Endothelial cell of umbilical vein (primary cell): ENCODE measurements at regions not wholly inside any gene's neighbourhood (a gene's known extent, or its start where the extent isn't known, plus 50 kb on each side); places are given as distances from the start of the nearest gene placed in this dataset.

Source experiments
- BruUV-seq: library from RNA; stranded (reverse); fragments of 400-500 nt; replicated peaks from 2 replicates; lab custom pipeline; 2021; lab: Mats Ljungman, UMichigan
- CTCF ChIA-PET: fragments of 300-600, 350-600 bp; sonication (Branson Sonifier 250); formaldehyde crosslinking; loops from one replicate; lab custom pipeline; 2021; ENCODE audit warnings: antibody characterized with exemption, inconsistent platforms; lab: Charles Lee
- POLR2A ChIA-PET: fragments of 300-600, 350-600 bp; sonication (Branson Sonifier 250); formaldehyde crosslinking; loops from one replicate; lab custom pipeline; 2021; ENCODE audit warnings: antibody characterized with exemption, inconsistent platforms; lab: Charles Lee
- DNase-seq: peaks from one replicate; pipeline ENCODE4 v3.0.0-alpha.2; 2011; ENCODE audit warnings: low read depth, low spot score
- FAIRE-seq: peaks from 2 replicates; lab custom pipeline; 2011; peaks lifted over from hg19 to GRCh38; lab: Jason Lieb, UNC
- H2AFZ ChIP-seq: 2 replicates; pipeline ENCODE4 v1.6.0; 2012; ENCODE audit warnings: low read depth, low read length, control low read depth, inconsistent platforms
- H3K27ac ChIP-seq: 2 replicates; pipeline ENCODE4 v1.5.1; 2011; ENCODE audit warnings: low read depth, mild to moderate bottlenecking, control low read depth, low read length, moderate library complexity; ENCODE audit not compliant: insufficient read depth
- H3K27me3 ChIP-seq, 2 experiments: 2 replicates each; pipeline versions ENCODE4 v1.6.0 to v1.6.1; 2011; ENCODE audit warnings: low read length in 2 of 2, mixed read lengths in 1 of 2; ENCODE audit not compliant: control insufficient read depth in 2 of 2, insufficient read depth in 2 of 2
- H3K36me3 ChIP-seq, 2 experiments: 2 replicates in 1 of 2; 3 replicates in 1 of 2; pipeline ENCODE4 v1.5.1; 2011; ENCODE audit warnings: low read length in 2 of 2, mild to moderate bottlenecking in 1 of 2, moderate library complexity in 1 of 2; ENCODE audit not compliant: control insufficient read depth in 2 of 2, insufficient read depth in 2 of 2; ENCODE audit errors: extremely low read depth in 1 of 2
- H3K4me1 ChIP-seq: 3 replicates; pipeline ENCODE4 v1.5.1; 2011; ENCODE audit warnings: mild to moderate bottlenecking, low read length; ENCODE audit not compliant: control insufficient read depth, insufficient read depth; ENCODE audit errors: extremely low read depth
- H3K4me2 ChIP-seq: 2 replicates; pipeline ENCODE4 v1.6.1; 2011; ENCODE audit warnings: low read length, control low read depth, mixed read lengths; ENCODE audit not compliant: insufficient read depth
- H3K4me3 ChIP-seq, 3 experiments: fragments of 200-600 bp in 1 of 3; sonication (generic), shearing (Covaris generic) in 1 of 3; replicated peaks in 1 of 3; 2 replicates each; pipeline ENCODE4 v1.5.1; 2011 to 2016; ENCODE audit warnings: control low read depth in 3 of 3, low read length in 3 of 3, mild to moderate bottlenecking in 2 of 3, inconsistent platforms in 1 of 3, low read depth in 1 of 3, moderate library complexity in 1 of 3; ENCODE audit not compliant: insufficient read depth in 1 of 3
- H3K79me2 ChIP-seq: 2 replicates; pipeline ENCODE4 v1.6.0; 2012; ENCODE audit warnings: low read length, inconsistent platforms; ENCODE audit not compliant: control insufficient read depth, insufficient read depth
- H3K9ac ChIP-seq: replicated peaks from 2 replicates; pipeline ENCODE3; 2011; ENCODE audit warnings: low read length, control low read depth; ENCODE audit not compliant: insufficient read depth; ENCODE audit errors: extremely low read depth
- H3K9me1 ChIP-seq: replicated peaks from 3 replicates; pipeline ENCODE4 v1.6.0; 2011; ENCODE audit warnings: mild to moderate bottlenecking, low read length; ENCODE audit not compliant: control insufficient read depth, insufficient read depth; ENCODE audit errors: extremely low read depth
- H3K9me3 ChIP-seq: replicated peaks from 2 replicates; pipeline ENCODE4 v1.5.1; 2012; ENCODE audit warnings: low read length, inconsistent platforms; ENCODE audit not compliant: control insufficient read depth, insufficient read depth
- H4K20me1 ChIP-seq: replicated peaks from 2 replicates; pipeline ENCODE3; 2011; ENCODE audit warnings: mild to moderate bottlenecking, low read length; ENCODE audit not compliant: control insufficient read depth, insufficient read depth; ENCODE audit errors: extremely low read depth
- EZH2 ChIP-seq: IDR thresholded peaks from 2 replicates; pipeline ENCODE4 v1.6.1; 2012; ENCODE audit warnings: borderline replicate concordance, low read depth, mild to moderate bottlenecking, moderate library complexity, low read length, inconsistent platforms; ENCODE audit not compliant: severe bottlenecking
- FOS ChIP-seq: IDR thresholded peaks from 2 replicates; pipeline ENCODE4 v1.6.1; 2011; ENCODE audit warnings: mild to moderate bottlenecking, low read length, moderate library complexity, borderline replicate concordance; ENCODE audit not compliant: insufficient read depth
- GATA2 ChIP-seq: IDR thresholded peaks from 2 replicates; pipeline ENCODE4 v1.7.0; 2011; ENCODE audit warnings: low read depth, mild to moderate bottlenecking, moderate library complexity, mixed read lengths, low read length; ENCODE audit not compliant: insufficient read length, insufficient read depth
- JUN ChIP-seq: IDR thresholded peaks from 2 replicates; pipeline ENCODE4 v1.6.1; 2011; ENCODE audit warnings: borderline replicate concordance, low read depth; ENCODE audit not compliant: insufficient read length, insufficient read depth
- MYC ChIP-seq: IDR thresholded peaks from one replicate; pipeline ENCODE4 v1.6.1; 2011; ENCODE audit warnings: mild to moderate bottlenecking, low read depth, low read length
- POLR2A ChIP-seq: IDR thresholded peaks from 2 replicates; pipeline ENCODE4 v1.6.1; 2012; ENCODE audit warnings: low read depth, mild to moderate bottlenecking, control low read depth, low read length
- POLR2AphosphoS5 ChIP-seq: IDR thresholded peaks from 2 replicates; pipeline ENCODE4 v1.6.1; 2012; ENCODE audit warnings: low read depth, mild to moderate bottlenecking, control low read depth, low read length, moderate library complexity; ENCODE audit not compliant: insufficient read depth
- dilution Hi-C: fragments of 300-500 bp; cut with MboI; formaldehyde crosslinking; loops from one replicate; pipeline ENCODE4 v1.15.0; 2019; ENCODE audit warnings: low sequenced_read_pairs; ENCODE audit not compliant: extremely low pct_ligation_motif_present
- intact Hi-C: fragments of 100-400 bp; cut with micrococcal nuclease; formaldehyde crosslinking; loops from one replicate; pipeline ENCODE4 v1.10.0; 2022
- TF ChIP-seq, protein P1 (sequence below): IDR thresholded peaks from 2 replicates; pipeline ENCODE4 v1.6.1; 2011; ENCODE audit not compliant: insufficient read depth, insufficient read length
- TF ChIP-seq, protein P2 (sequence below), 2 donors: IDR thresholded peaks; 1 replicate in 1 of 2; 2 replicates in 1 of 2; pipeline ENCODE4 v1.5.1; 2011; ENCODE audit warnings: low read length in 2 of 2, mild to moderate bottlenecking in 2 of 2, moderate library complexity in 2 of 2, control low read depth in 1 of 2, inconsistent platforms in 1 of 2, low read depth in 1 of 2; ENCODE audit not compliant: insufficient read depth in 1 of 2; ENCODE audit errors: extremely low read depth in 1 of 2

DNA sequence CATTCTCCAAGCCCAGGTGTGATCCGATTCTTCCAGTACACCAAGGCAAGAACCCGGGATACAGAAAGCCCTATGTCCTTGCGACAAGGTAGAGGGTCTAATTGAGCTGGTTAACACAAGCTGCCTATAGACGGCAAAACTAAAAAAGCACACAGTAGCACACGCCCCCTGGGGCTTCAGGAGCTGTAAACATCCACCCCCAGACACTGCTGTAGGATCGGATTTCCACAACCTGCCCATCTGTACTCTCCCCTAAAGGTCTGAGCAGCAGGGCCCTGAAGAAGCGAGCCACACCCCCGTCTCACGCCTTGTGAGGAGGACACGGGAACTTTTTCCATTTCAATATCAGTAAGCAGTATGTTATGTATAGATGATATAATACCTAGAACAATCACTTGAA is 624.7 kb downstream of the BUD13 start:
- no peak for TF ChIP-seq POLR2A
- TF ChIP-seq, protein P1, sequence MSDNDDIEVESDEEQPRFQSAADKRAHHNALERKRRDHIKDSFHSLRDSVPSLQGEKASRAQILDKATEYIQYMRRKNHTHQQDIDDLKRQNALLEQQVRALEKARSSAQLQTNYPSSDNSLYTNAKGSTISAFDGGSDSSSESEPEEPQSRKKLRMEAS = no peak
- TF ChIP-seq, protein P2, sequence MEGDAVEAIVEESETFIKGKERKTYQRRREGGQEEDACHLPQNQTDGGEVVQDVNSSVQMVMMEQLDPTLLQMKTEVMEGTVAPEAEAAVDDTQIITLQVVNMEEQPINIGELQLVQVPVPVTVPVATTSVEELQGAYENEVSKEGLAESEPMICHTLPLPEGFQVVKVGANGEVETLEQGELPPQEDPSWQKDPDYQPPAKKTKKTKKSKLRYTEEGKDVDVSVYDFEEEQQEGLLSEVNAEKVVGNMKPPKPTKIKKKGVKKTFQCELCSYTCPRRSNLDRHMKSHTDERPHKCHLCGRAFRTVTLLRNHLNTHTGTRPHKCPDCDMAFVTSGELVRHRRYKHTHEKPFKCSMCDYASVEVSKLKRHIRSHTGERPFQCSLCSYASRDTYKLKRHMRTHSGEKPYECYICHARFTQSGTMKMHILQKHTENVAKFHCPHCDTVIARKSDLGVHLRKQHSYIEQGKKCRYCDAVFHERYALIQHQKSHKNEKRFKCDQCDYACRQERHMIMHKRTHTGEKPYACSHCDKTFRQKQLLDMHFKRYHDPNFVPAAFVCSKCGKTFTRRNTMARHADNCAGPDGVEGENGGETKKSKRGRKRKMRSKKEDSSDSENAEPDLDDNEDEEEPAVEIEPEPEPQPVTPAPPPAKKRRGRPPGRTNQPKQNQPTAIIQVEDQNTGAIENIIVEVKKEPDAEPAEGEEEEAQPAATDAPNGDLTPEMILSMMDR (IDR thresholded peaks at IDR 0.05; ENCODE audit: extremely low read depth in 1 of 2, insufficient read depth in 1 of 2, low read depth in 1 of 2, low read length in 2 of 2) = no peak
- no peak for TF ChIP-seq FOS
- TF ChIP-seq GATA2 = no peak
- no peak for TF ChIP-seq MYC
- TF ChIP-seq EZH2 = no peak
- TF ChIP-seq JUN = no peak
- TF ChIP-seq POLR2AphosphoS5 = no peak
- Histone ChIP-seq H3K4me1 (no peaks in the 10 kb centered on the region), H3K9me1 (no peaks in the 10 kb centered on the region), H3K79me2 (no peaks in the 10 kb centered on the region), H3K27me3 (no peaks in the 10 kb centered on the region), H3K27ac (no peak overlapping the region), H3K4me2 (no peak overlapping the region), H2AFZ (no peak overlapping the region), H3K36me3 (no peaks in the 10 kb centered on the region), H3K4me3 (no peak overlapping the region), H3K9me3 (no peaks in the 10 kb centered on the region), H3K9ac (no peak overlapping the region), H4K20me1 (no peaks in the 10 kb centered on the region)
- intact Hi-C loops (no loop called here), dilution Hi-C loops (no loop called here)
- BruUV-seq = no TSS peak
- POLR2A ChIA-PET = no interaction called here
- FAIRE-seq (no peak), DNase-seq (no peak)
- CTCF ChIA-PET = no interaction called here
